Fibroblast of skin of left quadriceps (primary cell): ENCODE measurements at regions not wholly inside any gene's neighbourhood (a gene's known extent, or its start where the extent isn't known, plus 50 kb on each side); places are given as distances from the start of the nearest gene placed in this dataset.

ENCODE experiments used
- DNase-seq, 2 experiments: peaks; one replicate each; pipeline ENCODE4 v3.0.0-alpha.2; 2013; ENCODE audit warnings: low read depth in 2 of 2

DNA sequence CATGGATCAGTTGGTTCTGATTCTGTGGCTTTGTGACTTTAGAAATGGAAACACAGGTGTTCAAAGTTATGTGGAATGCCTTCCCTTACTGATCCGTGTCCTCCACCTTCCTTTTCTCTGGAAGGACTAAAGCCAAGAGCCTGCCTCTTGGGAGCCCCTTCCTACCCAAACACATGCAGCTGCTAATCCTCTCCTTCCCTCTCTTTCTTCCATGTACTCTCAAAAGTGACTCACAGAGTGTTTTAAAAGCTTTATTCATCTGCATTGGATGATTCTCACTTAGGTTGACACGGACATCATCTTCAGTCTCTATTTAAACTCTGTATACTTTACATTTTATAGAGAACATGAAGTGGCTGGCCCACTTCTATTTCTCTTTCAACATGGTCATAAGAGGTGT lies 856.5 kb upstream of the ARPP21 start:
- peak in 1 of 2 experiments; percentile 21 for DNase-seq

DNA sequence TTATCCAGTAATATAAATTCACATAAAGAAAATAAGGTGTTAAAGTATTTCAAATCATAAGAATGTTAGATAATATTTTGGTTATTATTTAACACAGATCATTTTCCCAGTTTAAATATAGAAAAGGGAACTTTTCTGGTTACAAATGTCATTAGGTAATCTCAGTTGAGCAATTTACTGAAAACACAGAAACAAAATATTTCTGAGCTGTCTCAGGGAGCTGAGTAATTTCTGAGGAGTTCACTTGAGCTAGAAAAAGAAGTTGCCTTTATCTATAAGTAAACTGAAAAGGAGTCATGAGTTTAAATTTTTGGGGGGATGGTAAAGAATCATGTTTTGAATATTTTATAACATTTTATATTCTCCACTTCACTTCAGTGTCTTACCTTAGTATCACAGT lies 855.4 kb upstream of the ARPP21 start:
- peak in 1 of 2 experiments; percentile 22 for DNase-seq

DNA sequence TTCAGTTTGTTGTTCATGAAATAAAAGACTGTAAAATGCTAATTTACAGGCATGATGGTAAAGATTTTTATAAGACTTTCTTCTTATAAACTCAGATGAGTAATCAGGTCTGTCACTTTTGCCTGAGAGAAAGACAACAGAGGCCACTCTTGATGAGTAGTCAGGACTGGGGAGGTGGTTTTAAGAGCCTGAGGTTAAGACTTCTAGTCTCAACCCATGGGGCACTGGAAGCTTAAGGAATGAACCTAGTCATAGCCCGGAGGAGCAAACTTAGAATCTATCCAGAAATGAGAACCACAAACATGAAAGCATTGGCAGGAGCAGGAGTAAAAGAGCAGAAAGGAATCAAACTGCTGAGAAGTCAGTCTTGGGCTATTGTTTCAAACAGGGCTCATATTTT lies 846.3 kb upstream of the ARPP21 start:
- DNase-seq: no peak

DNA sequence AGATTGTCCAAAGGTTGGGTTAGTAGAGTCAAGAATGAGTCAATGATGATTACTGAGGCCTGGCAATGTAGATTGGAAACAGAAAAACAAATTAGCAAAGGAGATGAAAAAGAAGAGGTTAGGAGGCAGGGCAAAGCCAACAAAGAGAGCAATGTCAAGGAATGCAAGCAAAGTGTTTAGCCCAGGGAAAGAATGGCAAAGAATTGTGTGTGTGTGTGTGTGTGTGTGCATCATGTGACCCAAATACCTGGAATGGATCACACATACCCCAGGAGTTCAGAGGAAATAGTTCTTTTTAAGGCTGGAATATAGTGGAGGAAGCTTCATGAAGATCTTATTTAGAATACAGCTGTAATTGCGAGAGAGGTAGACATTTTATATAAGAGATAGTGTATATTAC lies 831.7 kb upstream of the ARPP21 start:
- DNase-seq: no peak

DNA sequence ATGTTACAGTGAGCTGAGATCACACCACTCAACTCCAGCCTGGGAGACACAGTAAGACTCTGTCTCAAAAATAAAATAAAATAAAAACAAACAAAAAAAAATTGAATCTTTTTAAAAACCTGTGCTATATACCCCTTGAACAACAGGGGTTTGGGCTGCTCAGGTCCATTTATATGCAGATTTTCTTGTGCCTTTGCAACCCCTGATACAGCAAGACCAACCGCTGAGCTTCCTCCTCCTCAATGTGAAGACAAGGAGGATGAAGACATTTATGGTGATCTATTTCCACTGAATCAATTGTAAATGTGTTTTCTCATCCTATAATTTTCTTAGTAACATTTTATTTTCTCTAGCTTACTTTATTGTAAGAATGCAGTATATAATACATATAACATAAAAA lies 831.0 kb upstream of the ARPP21 start:
- no peak for DNase-seq

DNA sequence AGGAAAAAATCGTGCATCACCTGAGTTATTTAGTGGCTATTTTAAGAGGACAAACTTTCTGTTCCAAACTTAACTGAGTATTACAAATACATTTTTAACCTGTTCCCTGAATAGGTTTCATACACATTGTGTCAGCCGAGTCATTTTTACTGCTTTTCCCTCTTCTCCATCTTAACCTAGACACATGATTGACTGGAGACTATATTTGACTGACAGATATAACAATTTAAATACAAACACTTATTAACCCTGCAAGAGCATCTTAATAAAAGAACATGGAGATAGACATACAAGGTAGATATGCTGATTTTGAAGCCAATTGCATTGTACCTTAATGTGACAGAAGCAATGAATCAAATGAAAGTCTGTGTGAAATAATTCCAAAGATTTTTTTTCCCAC lies 810.5 kb upstream of the ARPP21 start:
- DNase-seq: no peak

DNA sequence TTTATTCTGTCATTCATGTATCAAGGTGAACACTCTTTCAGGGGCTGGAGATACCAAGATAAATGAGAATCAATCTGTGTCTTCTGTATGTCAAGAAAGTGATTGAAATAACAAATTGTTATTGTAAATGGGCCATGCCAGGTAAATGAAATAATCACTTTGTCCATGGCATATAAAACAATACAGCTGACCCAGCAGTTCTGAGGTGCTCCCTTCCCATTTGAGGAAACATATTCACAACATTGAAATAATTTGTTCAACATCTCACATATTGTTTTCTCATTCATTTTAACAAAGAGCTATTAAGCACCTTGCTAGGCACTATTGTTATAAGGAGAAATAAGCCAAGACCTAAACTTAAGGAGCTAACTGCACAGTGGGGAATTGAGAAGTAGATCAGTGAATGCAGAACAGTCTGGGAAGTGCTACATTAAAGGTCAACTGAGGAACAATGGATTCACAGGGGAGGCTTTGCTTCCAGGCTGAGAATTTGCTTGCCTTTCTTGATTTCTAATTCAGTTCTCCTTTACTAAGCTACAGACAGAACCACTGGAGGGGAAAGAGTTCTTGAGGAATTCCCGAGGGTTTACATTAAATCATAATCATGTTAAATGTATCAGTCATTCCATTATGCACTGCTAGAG lies 806.3 kb upstream of the ARPP21 start:
- DNase-seq: no peak

DNA sequence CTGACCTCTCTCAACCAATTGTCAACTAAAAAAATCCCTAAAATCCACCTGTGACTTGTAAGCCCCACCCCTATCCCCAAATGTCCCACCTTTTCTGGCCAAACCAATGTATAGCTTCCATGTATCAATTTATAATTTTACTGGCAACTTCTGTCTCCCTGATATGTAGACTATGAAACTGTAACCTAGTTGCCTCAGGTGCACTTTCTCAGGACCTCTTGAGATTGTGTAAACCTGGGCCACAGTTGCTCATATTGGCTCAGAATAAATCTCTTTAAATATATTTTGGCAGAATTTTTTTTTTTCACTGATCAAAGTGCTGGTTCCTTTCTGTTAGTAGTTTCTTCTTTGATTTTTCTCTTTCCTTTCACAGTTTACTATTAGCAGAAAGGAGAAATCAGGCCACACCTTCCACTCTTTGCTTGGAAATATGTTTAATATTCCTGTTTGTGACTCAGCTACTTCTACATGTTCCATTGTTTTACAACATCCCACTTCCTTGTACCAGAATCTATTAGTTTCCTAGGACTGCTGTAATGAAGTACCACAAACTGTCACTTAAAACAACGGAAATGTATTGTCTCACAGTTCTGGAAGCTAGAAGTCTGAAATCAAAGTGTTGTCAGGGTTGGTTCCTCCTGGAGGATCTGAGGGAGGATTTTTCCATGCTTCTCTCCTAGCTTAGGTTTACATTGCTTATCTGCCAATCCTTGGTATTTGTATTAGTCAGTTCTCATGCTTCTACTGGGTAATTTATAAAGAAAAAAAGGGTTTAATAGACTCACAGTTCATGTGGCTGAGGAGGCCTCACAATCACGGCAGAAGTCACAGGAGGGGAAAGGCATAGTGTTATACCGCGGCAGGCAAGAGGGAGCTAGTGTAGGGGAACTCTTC lies 801.2 kb upstream of the ARPP21 start:
- no peak for DNase-seq

DNA sequence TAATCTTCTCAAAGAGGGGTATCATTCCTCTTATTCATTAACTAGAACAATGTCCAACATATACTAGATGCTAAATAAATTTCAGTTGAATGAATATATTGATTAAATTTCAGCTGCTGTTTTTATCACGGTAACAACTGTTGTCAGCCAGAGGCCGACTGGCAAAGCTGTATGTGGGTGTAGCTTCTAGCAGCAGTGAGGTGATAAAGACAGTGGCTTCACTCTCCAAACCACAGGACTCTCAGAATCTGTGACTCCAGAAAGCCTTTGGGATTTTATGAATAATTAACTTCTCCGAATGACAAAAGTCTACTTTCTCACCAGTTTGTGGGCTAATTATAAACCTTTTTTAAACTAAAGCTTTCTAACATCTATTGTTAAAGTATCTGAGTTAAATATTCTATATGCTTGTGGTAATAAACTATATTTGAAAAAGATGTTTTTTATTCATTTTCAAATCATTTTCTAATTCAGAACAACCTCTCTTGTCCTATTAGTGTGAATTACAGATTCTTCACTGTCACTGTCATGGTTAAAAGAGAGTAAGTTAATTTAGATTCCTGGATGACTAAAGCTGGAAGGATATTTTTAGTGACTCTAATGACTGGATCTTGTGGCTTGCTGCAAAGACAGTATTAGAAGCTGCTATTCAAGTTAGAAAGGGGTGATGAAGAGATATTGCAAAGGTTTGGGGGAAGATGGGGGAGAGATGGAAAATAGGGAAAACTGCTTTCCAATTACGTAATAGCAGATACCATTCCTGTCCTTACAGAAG lies 796.4 kb upstream of the ARPP21 start:
- no peak for DNase-seq

DNA sequence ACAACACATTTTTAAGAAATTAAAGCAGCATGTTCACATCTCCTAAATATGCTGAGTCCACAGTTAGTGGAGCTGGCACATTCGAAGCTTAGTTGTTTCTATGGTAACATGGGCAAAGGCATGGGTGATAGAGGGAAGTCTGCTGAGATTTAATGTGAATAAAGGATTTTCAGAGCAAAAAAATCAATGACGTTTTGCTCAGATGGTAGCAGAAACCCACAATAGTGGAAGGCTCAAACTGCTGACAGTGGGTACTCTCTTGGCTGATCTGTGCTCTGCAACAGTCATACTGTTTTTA lies 795.1 kb upstream of the ARPP21 start:
- no peak for DNase-seq

DNA sequence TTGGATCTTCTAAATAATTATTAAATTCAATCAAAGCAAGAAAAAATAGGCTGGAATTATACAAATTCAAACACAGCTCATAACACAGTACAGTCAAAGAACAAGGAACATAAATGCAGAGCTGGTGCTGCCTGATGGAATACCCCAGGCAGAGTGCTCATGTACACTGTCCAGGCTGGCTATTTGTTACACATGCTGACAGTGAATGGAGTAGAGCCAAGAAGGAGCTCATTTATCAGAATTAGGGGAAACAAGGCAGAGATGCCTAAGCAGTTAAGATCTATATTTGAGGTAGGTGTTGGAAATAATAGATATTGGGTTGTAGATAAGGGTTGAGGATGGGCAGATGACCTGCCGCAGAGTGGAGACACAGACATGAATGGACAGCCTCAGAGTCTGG lies 788.2 kb upstream of the ARPP21 start:
- no peak for DNase-seq

DNA sequence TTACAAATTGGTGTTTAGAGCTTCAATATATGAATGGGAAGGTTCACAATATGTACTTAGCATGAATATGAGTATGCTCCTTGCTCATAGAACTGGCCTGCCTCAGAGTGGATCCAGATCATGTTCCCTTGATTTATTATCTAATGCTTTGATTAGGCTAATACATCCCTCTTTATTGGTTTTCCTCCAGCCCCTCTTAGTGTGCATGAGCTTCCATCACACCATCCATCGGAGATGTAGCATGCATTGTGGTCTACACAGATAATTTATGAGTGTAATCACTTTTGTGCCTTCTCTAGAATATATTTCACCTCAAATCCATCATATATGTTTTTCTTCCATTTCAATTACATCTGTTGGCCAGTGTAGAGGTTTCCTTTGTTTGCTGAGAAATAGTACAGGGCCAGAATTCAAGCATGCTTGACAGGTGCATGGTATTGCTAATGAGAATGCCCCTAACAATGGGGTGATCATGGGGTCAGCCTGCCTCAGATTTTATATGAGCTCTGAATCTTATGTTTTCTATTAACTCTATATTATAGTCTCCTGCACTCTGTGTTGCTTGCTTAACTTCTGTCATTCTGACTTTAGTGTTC lies 786.4 kb upstream of the ARPP21 start:
- no peak for DNase-seq

DNA sequence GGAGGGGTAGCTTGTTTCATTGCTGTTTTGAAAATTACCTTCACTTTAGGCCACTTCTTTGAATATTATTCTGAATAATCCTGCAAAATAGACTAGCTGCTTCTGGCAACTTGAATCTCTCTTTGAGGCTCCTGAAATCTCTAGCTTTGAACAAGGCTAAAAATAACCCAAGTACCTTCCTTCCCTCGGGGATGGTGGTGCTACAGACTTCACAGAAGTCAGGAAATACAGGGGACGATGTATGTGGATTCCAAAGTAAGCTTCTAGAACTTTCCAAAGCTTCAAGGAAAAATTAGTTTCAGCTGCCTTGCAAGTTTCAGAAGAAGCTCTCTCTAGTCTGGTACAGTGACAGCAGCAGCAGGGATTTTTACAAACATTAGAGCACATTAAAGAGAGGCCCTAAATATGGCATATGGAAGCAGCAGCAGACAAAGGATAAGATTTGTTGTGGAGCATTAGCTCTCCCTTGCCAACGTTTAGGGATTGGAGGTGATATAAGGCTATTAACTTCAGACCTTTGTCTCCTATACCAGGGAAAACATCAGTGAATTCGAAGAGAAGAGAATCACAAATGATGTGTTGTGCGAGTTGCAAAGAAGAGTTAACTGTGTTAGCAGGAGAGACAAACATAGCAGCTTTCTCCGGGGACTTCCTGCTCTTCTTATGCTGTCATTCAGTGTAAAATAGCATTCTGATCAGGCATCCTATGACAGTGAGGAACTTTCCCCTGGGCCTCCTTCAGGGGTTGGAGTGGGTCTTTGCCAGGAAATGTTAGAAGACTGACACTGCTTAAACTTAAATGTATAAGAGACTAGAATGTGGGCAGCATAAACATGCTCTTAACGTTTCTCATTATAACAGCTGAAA lies 783.0 kb upstream of the ARPP21 start:
- DNase-seq: no peak

DNA sequence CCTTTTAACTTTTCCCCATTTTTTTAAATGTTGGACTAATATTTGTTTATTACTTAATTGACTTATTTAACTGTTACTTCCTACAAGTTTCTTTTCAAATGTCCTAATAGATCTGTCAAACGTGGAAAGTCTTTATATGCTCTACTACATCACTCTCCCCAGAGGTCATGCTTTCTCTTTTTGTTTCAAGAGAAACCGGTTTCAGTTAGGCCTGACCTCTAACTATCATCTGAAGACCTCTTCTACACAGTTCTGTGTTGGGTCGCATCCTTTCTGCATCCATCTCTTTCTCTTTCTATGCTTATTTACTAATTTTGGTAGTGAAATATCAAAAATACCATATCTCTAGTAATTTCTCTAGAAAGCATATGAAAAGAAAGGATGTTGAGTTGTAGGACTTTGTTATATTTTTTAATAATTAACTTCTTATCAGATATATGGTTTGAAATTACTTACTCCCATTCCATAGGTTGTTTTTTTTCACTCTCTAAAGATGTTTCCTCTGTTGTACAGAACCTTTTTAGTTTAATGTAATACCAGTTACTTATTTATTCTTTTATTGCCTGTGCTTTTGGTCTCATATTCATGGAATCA lies 781.2 kb upstream of the ARPP21 start:
- DNase-seq: no peak

DNA sequence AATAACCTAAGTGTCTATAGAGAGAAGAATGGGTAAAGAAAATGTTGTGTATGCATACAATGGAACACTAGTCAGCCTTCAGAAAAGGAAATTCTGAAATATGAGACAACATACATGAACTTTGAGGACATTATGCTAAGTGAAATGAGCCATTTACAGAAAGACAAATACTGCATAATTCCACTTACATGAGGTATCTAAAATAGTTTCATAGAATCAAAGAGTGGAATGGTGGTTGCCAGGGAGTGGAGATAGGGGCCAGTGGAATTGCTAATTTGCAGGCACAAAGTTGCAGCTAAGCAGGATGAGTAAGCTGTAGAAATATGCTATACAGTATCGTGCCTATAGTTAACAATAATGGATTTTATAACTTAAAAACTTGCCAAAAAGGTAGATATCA lies 779.6 kb upstream of the ARPP21 start:
- peak; percentile 17 to 20 for DNase-seq

DNA sequence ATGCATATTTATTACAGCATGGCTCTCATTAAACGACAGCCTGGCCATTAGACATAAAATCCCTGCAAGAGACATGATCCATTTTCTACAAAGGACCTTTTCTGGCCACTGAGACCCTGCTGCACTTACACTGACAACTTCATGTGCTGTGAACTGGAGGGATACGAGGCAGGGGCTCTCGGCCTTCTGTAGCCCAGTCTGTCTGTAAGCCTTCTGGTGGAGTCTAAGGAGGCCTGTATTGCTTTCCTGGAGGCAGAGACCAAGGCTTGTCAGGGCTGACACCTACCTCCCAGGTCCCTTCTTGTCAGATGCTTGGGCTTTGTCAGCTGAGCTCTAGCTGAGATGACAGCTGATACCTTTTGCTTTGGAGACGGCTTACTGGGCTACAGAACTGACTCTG lies 776.9 kb upstream of the ARPP21 start:
- no peak for DNase-seq

DNA sequence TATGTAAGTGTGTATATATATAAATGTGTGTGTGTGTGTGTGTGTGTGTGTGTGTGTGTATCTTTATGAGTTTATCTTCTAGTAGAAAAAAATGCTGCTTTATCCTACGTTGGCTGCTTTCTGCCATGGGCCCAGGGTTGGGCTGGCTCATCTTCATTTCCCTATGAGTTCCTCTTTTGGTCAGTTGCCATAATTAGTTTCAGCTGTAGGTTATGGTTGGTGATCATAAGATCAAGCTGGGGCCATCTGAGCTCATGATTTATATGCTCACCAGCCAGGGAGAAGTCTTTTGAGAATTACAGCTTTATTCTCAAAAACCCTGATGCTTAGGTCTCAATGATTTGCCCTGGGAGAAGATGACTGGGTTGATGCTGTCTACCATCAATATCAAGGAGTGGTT lies 775.8 kb upstream of the ARPP21 start:
- DNase-seq: no peak

DNA sequence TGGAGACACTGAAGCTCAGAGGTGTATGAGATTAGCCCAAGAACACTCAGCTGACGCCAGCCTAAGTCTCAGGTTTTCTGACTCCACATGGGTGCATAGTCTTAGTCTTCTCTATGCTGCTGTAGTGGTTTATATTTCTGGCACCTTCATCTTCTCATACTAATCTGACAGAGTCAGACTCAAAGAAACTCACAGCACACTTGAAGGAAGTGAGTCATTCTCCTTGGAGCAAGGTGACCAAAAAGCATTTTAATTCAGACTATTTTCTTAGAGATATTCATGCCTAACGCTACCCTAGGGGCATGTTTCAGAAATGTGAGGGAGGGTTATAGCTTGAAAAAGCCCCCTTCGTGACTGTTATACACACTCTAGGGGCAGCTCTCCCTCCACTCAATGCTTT lies 775.3 kb upstream of the ARPP21 start:
- peak in 1 of 2 experiments; percentile 10 for DNase-seq

DNA sequence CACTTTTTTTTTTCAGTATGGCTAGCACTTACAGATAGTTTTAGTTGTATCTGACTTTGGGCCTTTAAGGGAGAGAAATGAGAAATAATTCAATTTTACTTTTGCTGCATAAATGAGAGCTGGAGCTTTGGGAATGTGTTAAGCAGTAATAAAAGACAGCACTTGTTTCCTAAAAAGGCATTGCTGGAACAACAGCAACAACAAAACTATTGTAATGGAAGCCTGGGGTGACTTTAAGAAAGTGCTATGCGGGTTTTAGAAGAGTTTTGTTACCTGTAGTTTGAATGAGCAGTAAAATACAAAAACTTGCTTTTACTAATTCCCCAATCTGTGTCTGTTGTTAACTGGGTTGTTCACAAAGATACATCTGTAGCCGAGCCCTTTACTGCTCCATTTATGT lies 774.0 kb upstream of the ARPP21 start:
- no peak for DNase-seq

DNA sequence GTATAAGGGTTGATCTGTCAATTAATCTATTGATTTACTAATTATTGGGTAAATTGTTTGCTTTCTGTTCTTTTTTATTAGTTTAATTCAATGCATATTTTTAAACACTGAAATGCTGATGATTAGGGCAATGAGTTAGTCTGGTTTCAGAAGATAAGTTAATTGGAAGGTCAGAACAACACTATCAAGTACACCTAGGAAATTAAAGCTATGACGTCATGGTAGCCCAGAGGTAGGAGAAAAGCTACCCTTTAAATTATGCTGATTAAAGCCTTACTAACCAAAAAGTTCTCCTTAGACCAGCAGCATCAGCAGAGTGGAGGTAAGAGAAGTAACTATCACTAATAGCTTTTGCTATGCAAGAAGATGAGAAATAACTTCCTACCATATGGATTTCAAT lies 770.4 kb upstream of the ARPP21 start:
- DNase-seq: no peak

DNA sequence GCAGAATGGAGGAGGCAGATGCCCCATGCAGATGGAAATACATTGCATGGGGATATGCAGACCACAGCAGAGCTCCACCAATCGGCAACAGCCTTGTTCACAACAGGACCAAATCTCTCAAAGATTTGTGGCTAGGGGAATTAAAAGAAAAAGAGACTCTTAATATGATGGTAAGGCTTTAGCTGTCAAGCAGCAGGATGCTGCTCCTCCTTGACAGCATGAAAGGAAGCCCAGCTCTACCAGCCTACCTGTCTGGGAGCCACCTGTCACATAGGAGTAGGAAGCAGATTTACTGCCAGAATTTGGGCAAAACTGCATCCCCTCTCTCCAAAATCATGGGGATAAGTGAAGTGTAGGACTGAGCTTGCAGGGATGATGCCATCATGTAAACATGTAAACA lies 769.6 kb upstream of the ARPP21 start:
- no peak for DNase-seq
